Mucosa of gallbladder (tissue), 1 donor: ENCODE measurements at regions not wholly inside any gene's neighbourhood (a gene's known extent, or its start where the extent isn't known, plus 50 kb on each side); places are given as distances from the start of the nearest gene placed in this dataset.
"Not testable (repeated sequence)": the region's sequence is repeated elsewhere in the genome, so short reads cannot be mapped to it uniquely, and the experiment has no call there.

ENCODE experiments used
- DNase-seq: peaks from one replicate; pipeline ENCODE4 v3.0.0-alpha.2; 2020; ENCODE audit warnings: low spot score
- donor health status: DM: no; HTN: no; CAD: no.

DNA sequence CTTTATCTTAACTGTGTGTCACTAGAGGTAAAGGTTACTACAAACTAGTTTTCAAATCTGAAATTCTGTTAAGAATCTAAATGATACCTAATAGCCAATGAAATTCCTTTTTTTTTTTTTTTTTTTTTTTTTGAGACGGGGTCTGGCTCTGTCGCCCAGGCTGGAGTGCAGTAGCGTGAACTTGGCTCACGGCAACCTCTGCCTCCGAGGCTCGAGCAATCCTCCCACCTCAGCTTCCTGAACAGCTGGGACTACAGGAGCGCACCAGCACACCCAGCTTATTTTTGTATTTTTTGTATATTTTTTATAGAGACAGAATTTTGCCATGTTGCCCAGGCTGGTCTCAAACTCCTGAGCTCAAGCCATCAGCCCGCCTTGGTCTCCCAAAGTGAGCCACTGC is 160.3 kb upstream of the NEBL start:
- DNase-seq: no peak

DNA sequence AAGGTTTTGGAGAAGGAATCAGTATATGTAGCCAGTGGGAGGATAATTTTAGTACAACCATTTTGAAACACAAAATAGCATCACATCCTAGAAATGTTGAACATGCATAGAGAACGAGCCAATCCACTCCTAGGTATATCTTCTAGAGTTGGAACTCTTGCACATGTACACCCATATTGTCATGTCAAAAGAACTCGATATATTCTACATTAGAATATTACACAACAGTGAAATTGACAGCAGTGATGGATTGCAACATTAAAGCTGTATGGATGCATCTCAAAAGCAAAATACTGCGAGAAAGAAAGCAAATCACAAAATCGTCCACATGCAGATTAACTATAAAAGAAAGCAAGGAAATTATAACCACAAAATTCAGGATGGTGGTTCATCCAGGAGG is 159.3 kb upstream of the NEBL start:
- no peak for DNase-seq

GRCh38 chr10:21055339-21056135 is 158.4 kb upstream of the NEBL start:
- DNase-seq: no peak

GRCh38 chr10:21053953-21054690 is 157.0 kb upstream of the NEBL start:
- no peak for DNase-seq

DNA sequence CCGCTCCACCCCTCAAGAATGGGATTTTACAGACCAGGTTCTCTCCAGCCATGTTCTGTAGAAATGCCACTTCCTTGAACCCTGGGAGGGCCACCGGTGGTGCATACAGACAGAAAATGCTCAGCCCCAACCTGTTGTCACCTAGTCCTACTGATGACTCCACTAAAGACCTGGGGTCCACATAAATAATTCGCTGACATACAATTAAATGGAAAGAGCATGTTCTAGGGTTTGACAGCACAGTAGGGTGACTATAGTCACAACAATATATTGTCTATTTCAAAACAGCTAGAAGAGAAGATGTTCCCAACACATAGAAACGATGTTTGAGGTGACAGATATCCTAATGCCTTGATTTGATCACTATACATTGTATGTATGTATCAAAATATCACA is 155.6 kb upstream of the NEBL start:
- no peak for DNase-seq

DNA sequence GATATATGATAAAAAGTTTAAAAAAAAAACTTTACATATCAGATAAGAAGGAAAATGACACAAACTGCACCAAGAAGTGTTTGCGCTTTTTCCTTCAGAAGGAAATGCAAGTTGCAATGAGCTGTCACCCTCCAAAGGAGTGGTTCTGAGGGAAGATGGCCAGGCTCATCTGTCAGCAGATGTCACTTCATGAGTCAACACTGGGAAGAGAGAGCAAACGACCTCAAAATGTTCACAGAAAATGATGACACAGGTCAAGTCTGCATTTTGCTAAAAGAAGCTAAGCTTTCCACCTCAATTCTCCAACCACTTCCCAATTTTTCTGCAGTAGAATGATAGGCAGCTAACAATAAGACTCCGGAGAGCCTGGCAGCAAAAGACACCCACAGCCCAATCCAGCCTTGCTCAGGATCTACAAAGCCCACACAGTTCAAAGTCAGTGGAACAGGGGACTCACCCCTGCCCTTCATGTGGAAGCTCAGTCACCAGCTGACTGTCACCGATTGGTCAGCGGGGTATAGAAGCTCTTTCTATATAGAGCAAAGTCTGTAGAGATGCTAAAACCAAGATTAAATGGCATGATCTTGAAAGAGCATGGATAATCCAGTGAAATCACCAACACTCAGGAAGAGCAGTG is 155.1 kb upstream of the NEBL start:
- DNase-seq: no peak

DNA sequence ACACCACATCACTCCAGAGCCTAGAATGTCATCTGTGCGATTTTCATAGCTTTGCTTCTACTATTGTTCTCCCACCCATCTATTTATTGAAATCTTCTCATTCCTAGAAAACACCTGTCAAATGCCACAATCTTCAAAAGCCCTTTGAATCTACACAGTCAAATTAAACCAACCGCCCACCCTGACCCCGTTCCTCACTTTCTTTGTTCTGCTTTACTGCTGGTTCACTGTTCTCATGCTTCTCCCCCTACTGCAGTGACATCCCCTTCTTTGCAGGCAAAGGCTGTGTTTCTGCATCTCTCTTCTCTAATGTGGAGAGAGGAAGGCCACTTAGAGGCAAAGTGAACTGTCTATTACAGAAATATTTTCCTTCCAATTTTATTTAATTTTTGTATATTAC is 152.4 kb upstream of the NEBL start:
- DNase-seq: no peak

GRCh38 chr10:21048068-21048467 is 151.0 kb upstream of the NEBL start:
- no peak for DNase-seq

DNA sequence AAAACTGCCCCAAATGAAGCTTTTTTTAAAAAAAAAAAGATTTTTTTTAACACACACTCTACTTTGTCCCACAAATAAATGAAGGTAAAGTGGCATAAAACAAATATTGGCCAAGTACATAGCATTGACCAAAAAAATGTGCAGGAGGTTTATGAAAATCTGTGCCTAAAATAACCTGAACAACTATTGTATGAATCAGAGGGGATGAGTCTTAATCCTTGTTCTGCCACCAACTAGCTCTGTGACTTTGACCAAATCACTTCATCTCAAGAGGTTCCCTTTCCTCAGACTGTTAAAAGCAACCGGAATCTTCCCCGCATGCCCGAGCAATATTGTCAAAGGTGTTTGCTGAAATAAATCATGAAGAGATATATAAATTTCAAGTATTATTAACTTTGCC is 150.4 kb upstream of the NEBL start:
- no peak for DNase-seq

DNA sequence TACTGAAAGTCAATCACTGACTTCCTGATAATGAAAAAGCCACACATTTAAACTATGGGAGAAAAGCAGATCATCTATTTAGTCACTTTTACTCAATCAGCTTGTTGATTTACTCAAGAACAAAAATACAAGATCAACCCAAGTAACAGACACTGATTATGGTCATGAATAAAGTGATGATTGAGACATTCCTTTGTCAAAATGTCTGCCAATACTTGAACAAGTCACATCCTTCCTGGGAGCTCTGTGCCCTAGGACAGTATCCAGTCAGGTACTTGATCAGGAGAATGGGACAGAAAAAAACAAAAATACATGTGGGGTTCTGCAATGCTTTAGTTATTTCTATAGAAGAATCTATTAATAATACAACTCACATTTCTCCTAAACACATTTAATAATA is 150.0 kb upstream of the NEBL start:
- DNase-seq: no peak

GRCh38 chr10:21043044-21043443 is 145.9 kb upstream of the NEBL start:
- DNase-seq: no peak

DNA sequence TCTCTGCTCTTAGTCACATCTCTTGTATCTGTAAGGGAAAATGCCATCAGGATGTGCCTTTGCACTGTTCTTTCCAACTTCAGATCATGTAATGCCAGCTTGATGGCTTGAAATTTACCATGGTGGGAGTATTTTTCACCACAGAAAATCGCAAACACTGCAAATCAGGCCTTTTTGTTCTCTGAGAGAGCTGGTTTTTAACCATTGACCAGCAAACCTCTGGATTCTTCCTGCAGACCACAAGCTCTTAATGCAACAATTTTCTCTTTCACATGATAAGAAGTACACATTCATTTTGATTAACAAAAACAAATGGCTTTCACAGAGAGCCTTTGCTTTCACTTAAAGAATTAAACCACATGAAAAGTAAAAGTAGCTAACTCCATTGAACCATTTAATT is 145.4 kb upstream of the NEBL start:
- no peak for DNase-seq

DNA sequence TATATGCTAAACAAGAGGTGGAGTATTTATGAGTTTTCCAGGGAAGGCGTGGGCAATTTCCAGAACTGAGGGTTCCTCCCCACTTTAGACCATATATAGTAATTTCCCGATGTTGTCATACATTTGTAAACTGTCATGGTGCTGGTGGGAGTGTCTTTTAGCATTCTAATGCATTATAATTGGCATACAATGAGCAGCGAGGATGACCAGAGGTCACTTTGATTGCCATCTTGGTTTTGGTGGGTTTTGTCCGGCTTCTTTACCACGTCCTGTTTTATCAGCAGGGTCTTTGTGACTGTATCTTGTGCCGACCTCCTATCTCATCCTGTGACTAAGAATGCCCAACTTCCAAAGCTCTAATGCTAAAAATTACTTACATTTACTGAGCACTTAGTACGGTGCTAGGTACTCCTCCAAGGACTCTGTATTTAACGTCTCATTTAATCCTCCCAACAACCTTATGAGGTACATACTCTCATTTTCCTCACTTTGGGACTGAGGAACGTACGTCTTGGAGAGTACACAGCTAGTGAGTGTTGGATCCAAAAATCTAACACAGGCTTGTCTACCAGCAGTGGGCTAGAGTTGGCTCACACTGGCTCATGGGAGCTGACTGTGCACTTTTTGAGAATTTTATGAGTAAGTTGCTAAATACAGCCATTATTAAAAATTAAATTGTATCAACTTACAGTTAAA is 144.8 kb upstream of the NEBL start:
- DNase-seq: no peak

GRCh38 chr10:21039721-21040120 is 142.6 kb upstream of the NEBL start:
- DNase-seq: no peak

DNA sequence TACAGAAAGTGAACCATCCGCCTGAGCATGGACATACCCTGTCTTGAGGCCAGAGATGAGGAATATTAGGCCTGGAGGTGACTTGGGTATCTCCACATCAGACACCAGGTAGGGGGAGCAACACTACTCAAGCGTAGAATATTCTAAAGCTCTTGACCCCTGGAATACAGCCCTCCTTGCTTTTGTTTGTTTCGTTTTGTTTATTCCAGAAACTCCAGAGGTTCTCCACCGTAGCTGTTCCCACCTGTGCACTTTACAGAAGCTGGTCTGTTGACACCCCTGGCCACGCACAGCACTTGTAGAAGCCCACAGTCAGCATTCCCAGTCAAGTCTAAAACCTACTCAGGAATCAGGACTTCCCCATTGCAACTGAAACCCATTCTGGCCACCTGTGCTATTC is 139.6 kb upstream of the NEBL start:
- no peak for DNase-seq

DNA sequence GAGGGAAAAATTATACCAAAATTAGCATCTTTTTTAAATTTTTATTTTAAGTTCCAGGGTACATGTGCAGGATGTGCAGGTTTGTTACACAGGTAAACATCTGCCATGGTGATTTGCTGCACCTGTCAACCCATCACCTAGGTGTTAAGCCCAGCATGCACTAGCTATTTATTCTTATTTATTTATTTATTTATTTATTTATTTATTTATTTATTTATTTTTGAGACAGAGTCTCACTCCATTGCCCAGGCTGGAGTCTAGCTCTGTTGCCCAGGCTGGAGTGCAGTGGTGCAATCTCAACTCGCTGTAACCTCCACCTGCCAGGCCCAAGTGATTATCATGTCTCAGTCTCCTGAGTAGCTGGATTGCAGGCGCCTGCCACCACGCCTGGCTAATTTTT is 137.7 kb upstream of the NEBL start:
- not testable (repeated sequence) for DNase-seq

DNA sequence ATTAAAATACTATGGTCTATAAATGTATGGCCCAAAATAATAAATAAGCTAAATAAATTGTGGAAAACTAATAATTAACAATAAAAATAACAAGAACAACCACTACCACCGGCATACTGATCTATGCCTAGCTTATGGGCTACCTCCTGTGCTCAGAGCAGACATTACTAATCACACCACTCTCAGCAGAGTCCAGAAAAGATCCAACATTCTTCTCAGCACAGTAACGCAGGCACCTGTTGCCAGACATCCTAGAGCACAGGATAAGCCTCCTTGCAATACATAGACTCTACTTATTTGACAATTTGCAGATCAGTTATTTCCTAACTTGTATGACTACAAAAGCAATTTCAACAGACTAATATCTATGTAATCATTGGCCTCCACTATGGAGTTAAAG is 137.1 kb upstream of the NEBL start:
- no peak for DNase-seq

DNA sequence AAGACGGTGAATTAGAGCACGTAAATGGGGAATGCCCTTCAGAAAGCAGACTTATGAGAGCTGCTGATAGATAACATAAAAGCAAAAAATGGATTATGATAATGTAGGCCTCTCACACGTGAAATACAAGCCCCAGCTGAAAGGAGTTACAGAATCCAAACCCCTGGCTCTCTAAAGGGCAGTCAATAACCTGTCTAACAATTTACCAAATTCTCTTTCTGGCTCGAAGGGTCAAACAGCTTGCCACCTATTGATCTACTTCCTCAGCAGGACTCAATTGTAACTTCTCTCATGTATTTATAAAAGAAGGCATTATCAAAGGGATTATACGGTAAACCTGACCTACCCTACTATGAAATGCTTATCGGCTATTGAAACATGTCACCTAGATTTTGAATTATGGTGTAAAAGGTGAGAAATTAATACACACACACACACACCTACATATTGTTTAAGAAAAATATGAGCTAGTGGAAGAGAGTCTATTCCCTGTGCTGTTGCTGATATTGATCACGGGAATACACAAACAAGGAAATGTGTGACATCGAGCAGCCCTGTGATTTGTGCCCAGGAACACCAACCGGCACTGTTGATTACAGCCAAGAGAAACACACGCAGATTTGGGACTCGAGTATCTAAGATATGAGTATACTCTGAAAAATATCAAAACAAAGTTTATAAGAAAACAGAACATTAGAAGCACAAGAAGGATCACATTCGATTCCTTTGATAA is 135.6 kb upstream of the NEBL start:
- peak; percentile 31 for DNase-seq

DNA sequence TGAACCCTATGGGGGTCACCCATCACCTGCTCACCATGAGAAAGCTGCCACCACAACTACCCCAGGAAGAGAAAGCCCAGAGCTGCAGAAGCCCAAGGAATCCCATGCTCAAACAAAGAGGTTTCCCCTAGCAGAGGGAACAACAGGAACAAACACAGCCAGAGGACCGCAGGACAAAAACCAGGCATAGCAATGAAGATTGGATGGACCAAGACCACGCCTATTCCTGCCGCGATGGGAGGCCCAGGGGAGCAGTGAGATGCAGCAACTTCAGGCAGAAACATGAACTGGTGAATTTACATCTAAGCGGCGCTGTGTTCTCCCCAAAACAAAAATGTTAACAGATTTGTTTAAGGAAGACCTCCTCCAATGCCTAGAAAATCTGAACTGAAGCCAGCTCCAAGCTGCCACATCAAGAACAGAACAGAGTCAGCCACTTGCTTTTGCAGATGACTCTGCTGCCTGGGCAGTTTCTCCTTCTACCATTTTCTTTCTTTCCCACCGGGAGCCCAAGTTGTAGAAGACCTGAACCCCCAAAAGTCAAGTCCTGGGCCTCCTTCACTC is 134.2 kb upstream of the NEBL start:
- no peak for DNase-seq

- DNase-seq: no peak
These were observed 133.0 kb upstream of the NEBL start for GRCh38 chr10:21030091-21030490.

DNA sequence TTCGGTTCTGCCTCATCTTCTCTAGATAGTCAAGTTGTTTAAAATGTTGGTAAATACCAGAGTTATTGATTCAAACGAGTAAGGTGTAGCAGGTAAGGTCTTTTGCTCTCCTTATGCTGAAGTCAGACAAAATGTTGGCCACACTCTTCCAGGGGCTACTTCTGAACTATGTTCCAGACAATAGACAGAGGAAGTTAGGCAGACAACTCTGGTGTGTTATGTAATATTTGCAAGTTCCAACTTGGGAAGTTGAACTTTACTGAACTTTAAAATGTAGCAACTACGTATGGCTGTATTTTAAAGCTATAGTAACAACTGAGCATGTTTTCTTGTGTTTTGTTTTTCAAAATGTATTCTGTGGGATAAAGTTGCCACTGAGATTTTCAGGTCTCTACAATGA is 125.7 kb upstream of the NEBL start:
- no peak for DNase-seq
